HEK293 (cell line): ENCODE measurements at regions not wholly inside any gene's neighbourhood (a gene's known extent, or its start where the extent isn't known, plus 50 kb on each side); places are given as distances from the start of the nearest gene placed in this dataset.

Experiments
- CTCF ChIA-PET: fragments of 350-600 bp; formaldehyde crosslinking; extraction: SDS; loops from one replicate; lab custom pipeline; 2021; ENCODE audit warnings: antibody characterized with exemption; lab: Yijun Ruan, JAX
- POLR2A ChIA-PET: fragments of 300-600 bp; formaldehyde crosslinking; extraction: SDS; loops from one replicate; lab custom pipeline; 2020; ENCODE audit warnings: antibody characterized with exemption, inconsistent platforms; lab: Yijun Ruan, JAX
- H3K27ac ChIP-seq: fragments of 200-500 bp; sonication (Bioruptor generic); 2 replicates; pipeline ENCODE4 v1.5.1; 2014; ENCODE audit warnings: low read depth, low read length, control low read depth, inconsistent platforms; ENCODE audit errors: extremely low read depth
- H3K36me3 ChIP-seq, 2 experiments: fragments of 200-500 bp in 1 of 2; sonication (Bioruptor generic) in 1 of 2; 1 replicate in 1 of 2; 2 replicates in 1 of 2; pipeline ENCODE4 v1.5.1; 2014 to 2017; ENCODE audit warnings: inconsistent platforms in 2 of 2, low read length in 2 of 2; ENCODE audit not compliant: control insufficient read depth in 2 of 2, insufficient read depth in 1 of 2
- H3K4me1 ChIP-seq: fragments of 200-500 bp; sonication (Bioruptor generic); 2 replicates; pipeline ENCODE4 v1.5.1; 2014; ENCODE audit warnings: mild to moderate bottlenecking, low read length, inconsistent platforms; ENCODE audit not compliant: control insufficient read depth, insufficient read depth
- H3K4me3 ChIP-seq: 2 replicates; pipeline ENCODE4 v1.5.1; 2011; ENCODE audit warnings: low read depth, mild to moderate bottlenecking, control low read depth, low read length, moderate library complexity
- H3K9me3 ChIP-seq: fragments of 200-500 bp; sonication (Bioruptor generic); 2 replicates; pipeline ENCODE4 v1.5.1; 2014; ENCODE audit warnings: low read depth, low read length, inconsistent platforms; ENCODE audit not compliant: control insufficient read depth, insufficient read depth
- BCL11B ChIP-seq: fragments of 450-650 bp; formaldehyde crosslinking; IDR thresholded peaks from 2 replicates; pipeline ENCODE4 v1.5.1; 2016; ENCODE audit warnings: low read depth, missing biosample characterization, missing genetic modification characterization
- GLI2 ChIP-seq: fragments of 450-650 bp; formaldehyde crosslinking; IDR thresholded peaks from 2 replicates; pipeline ENCODE4; 2017; ENCODE audit warnings: missing biosample characterization, missing genetic modification characterization, low read depth, borderline replicate concordance
- IKZF3 ChIP-seq: fragments of 450-650 bp; IDR thresholded peaks from 2 replicates; pipeline ENCODE4 v1.5.0; 2018; ENCODE audit warnings: missing biosample characterization, mild to moderate bottlenecking, missing genetic modification characterization, moderate library complexity
- KLF1 ChIP-seq: fragments of 450-650 bp; formaldehyde crosslinking; IDR thresholded peaks from 2 replicates; pipeline ENCODE4 v1.5.1; 2016; ENCODE audit warnings: missing biosample characterization, missing genetic modification characterization
- KLF9 ChIP-seq: fragments of 450-650 bp; formaldehyde crosslinking; IDR thresholded peaks from 2 replicates; pipeline ENCODE4 v1.5.1; 2016; ENCODE audit warnings: missing biosample characterization, missing genetic modification characterization, low read depth
- YY1 ChIP-seq: fragments of 450-650 bp; formaldehyde crosslinking; IDR thresholded peaks from 2 replicates; pipeline ENCODE4 v1.5.1; 2018; ENCODE audit warnings: missing biosample characterization, missing genetic modification characterization
- ZBTB10 ChIP-seq: fragments of 450-650 bp; formaldehyde crosslinking; IDR thresholded peaks from 2 replicates; pipeline ENCODE4 v1.5.1; 2016; ENCODE audit warnings: missing biosample characterization, missing genetic modification characterization
- ZBTB7A ChIP-seq: fragments of 450-650 bp; formaldehyde crosslinking; IDR thresholded peaks from 2 replicates; pipeline ENCODE4 v1.5.1; 2016; ENCODE audit warnings: low read depth, missing biosample characterization, missing genetic modification characterization
- ZNF121 ChIP-seq: fragments of 450-650 bp; formaldehyde crosslinking; IDR thresholded peaks from 2 replicates; pipeline ENCODE4 v1.5.1; 2016; ENCODE audit warnings: missing biosample characterization, missing genetic modification characterization
- ZNF133 ChIP-seq: fragments of 450-650 bp; formaldehyde crosslinking; IDR thresholded peaks from 2 replicates; pipeline ENCODE4 v1.5.1; 2016; ENCODE audit warnings: missing biosample characterization, missing genetic modification characterization
- ZNF140 ChIP-seq: fragments of 450-650 bp; formaldehyde crosslinking; IDR thresholded peaks from 2 replicates; pipeline ENCODE4 v1.5.1; 2016; ENCODE audit warnings: missing biosample characterization, missing genetic modification characterization
- ZNF18 ChIP-seq: fragments of 450-650 bp; formaldehyde crosslinking; IDR thresholded peaks from 2 replicates; pipeline ENCODE4 v1.5.1; 2016; ENCODE audit warnings: missing biosample characterization, missing genetic modification characterization
- ZNF202 ChIP-seq: fragments of 450-650 bp; formaldehyde crosslinking; IDR thresholded peaks from 2 replicates; pipeline ENCODE4 v1.5.1; 2016; ENCODE audit warnings: missing biosample characterization, missing genetic modification characterization, borderline replicate concordance
- ZNF266 ChIP-seq: fragments of 450-650 bp; formaldehyde crosslinking; IDR thresholded peaks from 2 replicates; pipeline ENCODE4 v1.5.1; 2016; ENCODE audit warnings: missing biosample characterization, missing genetic modification characterization, low read depth
- ZNF394 ChIP-seq: fragments of 450-650 bp; formaldehyde crosslinking; IDR thresholded peaks from 2 replicates; pipeline ENCODE4 v1.5.1; 2016; ENCODE audit warnings: missing biosample characterization, missing genetic modification characterization, mild to moderate bottlenecking, moderate library complexity, borderline replicate concordance
- ZNF548 ChIP-seq: fragments of 450-650 bp; formaldehyde crosslinking; IDR thresholded peaks from 2 replicates; pipeline ENCODE4 v1.5.1; 2016; ENCODE audit warnings: missing biosample characterization, missing genetic modification characterization
- ZNF596 ChIP-seq: fragments of 450-650 bp; IDR thresholded peaks from 2 replicates; pipeline ENCODE4 v1.5.0; 2018; ENCODE audit warnings: missing biosample characterization, mild to moderate bottlenecking, missing genetic modification characterization, moderate library complexity
- ZNF660 ChIP-seq: fragments of 450-650 bp; IDR thresholded peaks from 2 replicates; pipeline ENCODE4 v1.5.1; 2018; ENCODE audit warnings: missing biosample characterization, mild to moderate bottlenecking, missing genetic modification characterization
- ZNF692 ChIP-seq: fragments of 450-650 bp; formaldehyde crosslinking; IDR thresholded peaks from 2 replicates; pipeline ENCODE4 v1.5.1; 2016; ENCODE audit warnings: missing biosample characterization, missing genetic modification characterization
- TF ChIP-seq, protein P1 (sequence below): fragments of 450-650 bp; formaldehyde crosslinking; IDR thresholded peaks from 2 replicates; pipeline ENCODE4 v1.5.1; 2016; ENCODE audit warnings: missing biosample characterization, missing genetic modification characterization

DNA sequence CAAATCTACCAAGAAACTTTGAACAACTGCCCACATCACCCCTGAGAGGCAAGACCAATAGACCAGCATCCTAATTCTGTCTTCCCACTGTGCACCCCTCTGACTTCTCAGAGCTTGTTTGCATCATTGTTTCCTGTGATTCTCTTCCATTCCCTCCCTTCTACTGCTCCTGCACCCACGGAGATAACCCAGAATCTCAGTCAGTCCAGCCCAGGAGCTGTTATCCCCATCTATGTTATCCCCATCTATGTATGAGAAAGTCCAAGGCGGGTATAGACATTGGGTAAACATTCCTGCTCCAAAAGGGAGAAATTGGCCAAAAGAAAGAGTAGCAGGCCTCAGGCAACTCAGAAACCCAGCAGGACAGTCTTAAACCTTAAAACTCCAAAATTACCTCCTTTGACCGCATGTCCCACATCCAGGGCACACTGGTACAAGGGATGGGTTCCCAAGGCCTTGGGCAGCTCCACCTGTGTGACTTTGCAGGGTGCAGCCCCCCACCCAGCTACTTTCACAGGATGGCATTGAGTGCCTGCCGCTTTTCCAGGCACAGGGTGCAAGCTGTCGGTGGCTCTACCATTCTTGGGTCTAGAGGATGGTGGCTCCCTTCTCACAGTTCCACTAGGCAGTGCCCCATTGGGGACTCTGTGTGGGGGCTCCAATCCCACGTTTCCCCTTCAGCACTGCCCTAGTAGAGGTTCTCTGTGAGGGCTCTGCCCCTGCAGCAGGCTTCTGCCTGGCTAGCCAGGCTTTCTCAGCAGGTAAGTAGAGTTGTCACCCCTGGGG, 414.8 kb downstream of the NPHP4 start (continued):
- no peak for TF ChIP-seq ZNF596 (tag by site-specific recombination)
- no peak for TF ChIP-seq ZNF660 (tag by site-specific recombination)

DNA sequence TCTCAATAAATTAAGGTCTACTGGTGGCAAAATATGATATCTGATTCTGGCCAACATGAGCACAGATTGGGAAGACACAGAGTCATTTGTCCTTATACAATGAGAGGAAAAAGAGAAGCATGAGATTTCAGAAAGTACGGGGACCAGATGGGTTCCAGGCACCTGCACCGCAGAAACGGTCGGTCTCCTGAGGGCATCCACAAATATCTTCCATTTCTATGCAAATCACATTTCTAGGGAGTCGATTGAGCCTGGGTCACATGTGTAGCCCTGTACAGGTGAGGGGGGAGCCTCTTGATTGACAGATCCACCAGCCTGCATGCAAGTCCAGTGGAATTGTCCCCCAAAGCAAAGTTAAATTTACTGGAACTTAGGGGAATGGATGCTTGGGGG, 415.6 kb downstream of the NPHP4 start:
- CTCF ChIA-PET: interaction anchor here (0.6 kb wide), 1 partner anchor 332 kb away, joined by 3 read pairs; no protein-coding TSS in a partner anchor
- TF ChIP-seq ZNF202 (tag by site-specific recombination): no peak
- no peak for TF ChIP-seq BCL11B
- no peak for TF ChIP-seq ZNF121 (tag by site-specific recombination)
- TF ChIP-seq ZNF18 (tag by site-specific recombination): no peak
- no peak for TF ChIP-seq ZBTB10 (tag by site-specific recombination)
- TF ChIP-seq ZNF266 (tag by site-specific recombination): no peak
- TF ChIP-seq ZNF133 (tag by site-specific recombination): no peak
- no peak for TF ChIP-seq ZNF548 (tag by site-specific recombination)
- TF ChIP-seq, protein P1, sequence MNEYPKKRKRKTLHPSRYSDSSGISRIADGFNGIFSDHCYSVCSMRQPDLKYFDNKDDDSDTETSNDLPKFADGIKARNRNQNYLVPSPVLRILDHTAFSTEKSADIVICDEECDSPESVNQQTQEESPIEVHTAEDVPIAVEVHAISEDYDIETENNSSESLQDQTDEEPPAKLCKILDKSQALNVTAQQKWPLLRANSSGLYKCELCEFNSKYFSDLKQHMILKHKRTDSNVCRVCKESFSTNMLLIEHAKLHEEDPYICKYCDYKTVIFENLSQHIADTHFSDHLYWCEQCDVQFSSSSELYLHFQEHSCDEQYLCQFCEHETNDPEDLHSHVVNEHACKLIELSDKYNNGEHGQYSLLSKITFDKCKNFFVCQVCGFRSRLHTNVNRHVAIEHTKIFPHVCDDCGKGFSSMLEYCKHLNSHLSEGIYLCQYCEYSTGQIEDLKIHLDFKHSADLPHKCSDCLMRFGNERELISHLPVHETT (tag by site-specific recombination): no peak
- TF ChIP-seq GLI2 (tag by site-specific recombination): no peak
- TF ChIP-seq ZNF140 (tag by site-specific recombination): no peak
- POLR2A ChIA-PET: no interaction called here
- Histone ChIP-seq H3K4me1 (no peaks in the 10 kb centered on the region), H3K4me3 (no peak overlapping the region), H3K36me3 (no peaks in the 10 kb centered on the region), H3K9me3 (no peaks in the 10 kb centered on the region), H3K27ac (no peak overlapping the region)

GRCh38 chr1:5576011-5576672, 416.1 kb downstream of the NPHP4 start:
- TF ChIP-seq YY1 (no peak), ZBTB7A (no peak), ZBTB10 (tag by site-specific recombination) (no peak), IKZF3 (tag by site-specific recombination) (no peak), KLF1 (tag by site-specific recombination) (no peak), ZNF394 (tag by site-specific recombination) (no peak), ZNF692 (no peak), KLF9 (tag by site-specific recombination) (no peak)

More at GRCh38 chr1:5576011-5576672, 416.1 kb downstream of the NPHP4 start:
- Histone ChIP-seq H3K4me1 (no peaks in the 10 kb centered on the region), H3K9me3 (no peaks in the 10 kb centered on the region), H3K27ac (no peak overlapping the region), H3K4me3 (no peak overlapping the region), H3K36me3 (no peaks in the 10 kb centered on the region)
- POLR2A ChIA-PET: no interaction called here
- CTCF ChIA-PET: interaction anchor here (0.6 kb wide), 1 partner anchor 332 kb away, joined by 3 read pairs; no protein-coding TSS in a partner anchor
